ENCODE measurements at regions not wholly inside any gene's neighbourhood (a gene's known extent, or its start where the extent isn't known, plus 50 kb on each side); places are given as distances from the start of the nearest gene placed in this dataset.

DNA sequence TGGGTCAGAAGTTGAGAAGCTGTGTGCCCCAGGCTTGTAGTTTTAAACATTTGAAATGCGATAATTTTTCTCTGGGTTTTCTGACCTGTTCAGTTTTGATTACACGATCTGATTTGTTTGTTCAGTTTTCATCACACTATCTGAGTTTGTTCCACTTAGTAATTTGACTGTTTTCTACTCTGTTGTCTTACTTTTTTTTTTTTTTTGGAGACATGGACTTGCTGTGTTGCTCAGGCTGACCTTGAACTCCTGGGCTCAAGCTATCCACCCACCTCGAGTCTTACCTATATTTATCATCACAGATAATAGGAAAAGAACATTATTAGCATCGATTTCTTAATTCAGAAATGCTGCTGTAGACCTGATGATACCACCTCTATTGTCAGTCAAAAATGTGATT, 379.1 kb downstream of the UTRN start:
- H3K4me1 Mint-ChIP-seq (ENCODE audit: low read depth), result peaks cover 81% of the 10 kb centered on the region
- Histone ChIP-seq H3K9me3 (ENCODE audit: control insufficient read depth in 1 of 2, insufficient read depth in 1 of 2, low read length in 2 of 2) (peaks cover 0 to 4% of the 10 kb centered on the region in 2 experiments), H3K4me1 (ENCODE audit: insufficient read depth, low read length) (peaks cover 28% of the 10 kb centered on the region), H3K4me3 (ENCODE audit: low read length) (no peak overlapping the region), H3K36me3 (ENCODE audit: insufficient read depth, low read length) (peaks cover 2% of the 10 kb centered on the region), H3K27me3 (ENCODE audit: control insufficient read depth in 1 of 2, insufficient read depth in 2 of 2, low read length in 2 of 2) (no peaks in the 10 kb centered on the region), H3K27ac (ENCODE audit: low read depth in 1 of 2, low read length in 2 of 2) (no peak overlapping the region)
- peaks cover 36% of the 10 kb centered on the region for H3K36me3 Mint-ChIP-seq (ENCODE audit: low read depth)
- no peak overlapping the region for H3K4me3 Mint-ChIP-seq
- no peak for DNase-seq
- H3K27me3 Mint-ChIP-seq, result no peaks in the 10 kb centered on the region
- intact Hi-C loops (cut with DNase I, micrococcal nuclease), result no loop called here
- TF ChIP-seq, protein P1, sequence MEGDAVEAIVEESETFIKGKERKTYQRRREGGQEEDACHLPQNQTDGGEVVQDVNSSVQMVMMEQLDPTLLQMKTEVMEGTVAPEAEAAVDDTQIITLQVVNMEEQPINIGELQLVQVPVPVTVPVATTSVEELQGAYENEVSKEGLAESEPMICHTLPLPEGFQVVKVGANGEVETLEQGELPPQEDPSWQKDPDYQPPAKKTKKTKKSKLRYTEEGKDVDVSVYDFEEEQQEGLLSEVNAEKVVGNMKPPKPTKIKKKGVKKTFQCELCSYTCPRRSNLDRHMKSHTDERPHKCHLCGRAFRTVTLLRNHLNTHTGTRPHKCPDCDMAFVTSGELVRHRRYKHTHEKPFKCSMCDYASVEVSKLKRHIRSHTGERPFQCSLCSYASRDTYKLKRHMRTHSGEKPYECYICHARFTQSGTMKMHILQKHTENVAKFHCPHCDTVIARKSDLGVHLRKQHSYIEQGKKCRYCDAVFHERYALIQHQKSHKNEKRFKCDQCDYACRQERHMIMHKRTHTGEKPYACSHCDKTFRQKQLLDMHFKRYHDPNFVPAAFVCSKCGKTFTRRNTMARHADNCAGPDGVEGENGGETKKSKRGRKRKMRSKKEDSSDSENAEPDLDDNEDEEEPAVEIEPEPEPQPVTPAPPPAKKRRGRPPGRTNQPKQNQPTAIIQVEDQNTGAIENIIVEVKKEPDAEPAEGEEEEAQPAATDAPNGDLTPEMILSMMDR (IDR thresholded peaks at IDR 0.05), result no peak
- CTCF ChIA-PET, result no interaction called here
- H3K9me3 Mint-ChIP-seq, result peaks cover 3% of the 10 kb centered on the region
- peak overlapping the region; percentile 13 for H3K27ac Mint-ChIP-seq
- ATAC-seq (ENCODE audit: poor library complexity), result no peak
- POLR2A ChIA-PET, result no interaction called here

DNA sequence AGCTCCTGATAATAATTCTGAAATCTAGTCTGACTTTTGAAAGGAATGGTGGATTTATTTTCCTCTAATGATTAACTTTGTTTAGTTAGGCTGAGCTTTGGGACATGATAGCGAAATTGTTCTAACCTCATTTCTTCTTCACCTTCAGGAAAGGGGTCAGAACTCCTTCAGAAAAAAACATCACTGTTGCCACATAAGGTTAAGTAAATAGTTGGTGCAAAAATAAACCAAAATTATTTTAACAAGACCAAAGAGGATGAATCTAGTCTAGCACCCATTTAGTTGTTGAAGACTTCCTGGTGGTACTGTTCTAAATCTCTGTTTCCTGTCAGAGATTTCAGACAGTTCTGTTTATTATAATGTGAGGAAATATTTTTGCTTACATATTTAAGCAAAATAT, 379.8 kb downstream of the UTRN start:
- DNase-seq (no peak), ATAC-seq (ENCODE audit: poor library complexity) (no peak)
- H3K27ac ChIP-seq (ENCODE audit: low read depth in 1 of 2, low read length in 2 of 2), result no peak overlapping the region
- ChIA-PET POLR2A (no interaction called here), CTCF (no interaction called here)
- peaks cover 74% of the 10 kb centered on the region for H3K4me1 Mint-ChIP-seq (ENCODE audit: low read depth)
- H3K36me3 ChIP-seq (ENCODE audit: insufficient read depth, low read length), result peaks cover 2% of the 10 kb centered on the region
- no peaks in the 10 kb centered on the region for H3K27me3 Mint-ChIP-seq
- intact Hi-C loops (cut with DNase I, micrococcal nuclease), result no loop called here
- no peaks in the 10 kb centered on the region for H3K27me3 ChIP-seq (ENCODE audit: control insufficient read depth in 1 of 2, insufficient read depth in 2 of 2, low read length in 2 of 2)
- H3K9me3 ChIP-seq (ENCODE audit: control insufficient read depth in 1 of 2, insufficient read depth in 1 of 2, low read length in 2 of 2), result peaks cover 0 to 4% of the 10 kb centered on the region in 2 experiments
- H3K4me3 ChIP-seq (ENCODE audit: low read length), result no peak overlapping the region
- no peak overlapping the region for H3K4me3 Mint-ChIP-seq
- peaks cover 22% of the 10 kb centered on the region for H3K4me1 ChIP-seq (ENCODE audit: insufficient read depth, low read length)
- TF ChIP-seq, protein P1 (IDR thresholded peaks at IDR 0.05), result no peak
- H3K9me3 Mint-ChIP-seq, result peaks cover 7% of the 10 kb centered on the region
- peaks cover 41% of the 10 kb centered on the region for H3K36me3 Mint-ChIP-seq (ENCODE audit: low read depth)
- H3K27ac Mint-ChIP-seq, result peak overlapping the region; percentile 60

DNA sequence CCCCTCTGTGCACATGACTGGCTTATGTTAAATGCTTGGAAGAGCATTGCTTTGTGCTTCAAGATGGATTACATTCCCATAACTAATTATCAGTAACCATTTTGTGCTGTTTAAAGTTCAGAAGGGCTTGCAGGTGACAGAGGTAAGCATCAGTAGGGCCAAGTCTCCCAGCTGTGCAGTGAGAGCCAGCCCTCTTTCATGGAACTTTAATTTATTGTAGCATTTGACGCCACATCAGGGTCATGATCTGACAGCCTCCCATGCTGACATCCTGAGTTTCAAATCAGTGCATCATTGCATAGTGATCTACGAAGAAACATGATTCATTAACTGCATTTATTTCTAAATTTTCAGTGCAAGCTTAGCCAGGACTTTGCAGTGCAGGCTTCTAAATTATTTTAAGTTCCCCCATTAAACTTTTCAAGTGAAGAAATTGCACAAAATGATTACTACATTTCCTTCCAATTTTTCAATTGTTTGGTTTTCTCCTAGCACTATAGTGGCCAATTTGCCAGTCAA, 380.9 kb downstream of the UTRN start:
- H3K27ac Mint-ChIP-seq, result peak overlapping the region; percentile 57
- Histone ChIP-seq H3K36me3 (ENCODE audit: insufficient read depth, low read length) (no peaks in the 10 kb centered on the region), H3K27me3 (ENCODE audit: control insufficient read depth in 1 of 2, insufficient read depth in 2 of 2, low read length in 2 of 2) (no peaks in the 10 kb centered on the region), H3K27ac (ENCODE audit: low read depth in 1 of 2, low read length in 2 of 2) (no peak overlapping the region), H3K9me3 (ENCODE audit: control insufficient read depth in 1 of 2, insufficient read depth in 1 of 2, low read length in 2 of 2) (peaks cover 2 to 4% of the 10 kb centered on the region in 2 experiments), H3K4me3 (ENCODE audit: low read length) (no peak overlapping the region), H3K4me1 (ENCODE audit: insufficient read depth, low read length) (peaks cover 16% of the 10 kb centered on the region)
- no peaks in the 10 kb centered on the region for H3K27me3 Mint-ChIP-seq
- POLR2A ChIA-PET, result no interaction called here
- peaks cover 51% of the 10 kb centered on the region for H3K36me3 Mint-ChIP-seq (ENCODE audit: low read depth)
- DNase-seq, result no peak
- H3K9me3 Mint-ChIP-seq, result peaks cover 8% of the 10 kb centered on the region
- no peak for ATAC-seq (ENCODE audit: poor library complexity)
- peaks cover 64% of the 10 kb centered on the region for H3K4me1 Mint-ChIP-seq (ENCODE audit: low read depth)
- CTCF ChIA-PET, result no interaction called here
- intact Hi-C loops (cut with DNase I, micrococcal nuclease), result no loop called here
- no peak overlapping the region for H3K4me3 Mint-ChIP-seq
- TF ChIP-seq, protein P1 (IDR thresholded peaks at IDR 0.05), result no peak

All from CD4-positive, alpha-beta T cell (primary cell).